ENCODE measurements at regions not wholly inside any gene's neighbourhood (a gene's known extent, or its start where the extent isn't known, plus 50 kb on each side); places are given as distances from the start of the nearest gene placed in this dataset.

GRCh38 chr18:53739700-53740099 lies 484.8 kb downstream of the MBD2 start:
- Histone ChIP-seq H3K27me3 (no peaks in the 10 kb centered on the region), H3K4me1 (ENCODE audit: control insufficient read depth in 1 of 2, insufficient read depth in 1 of 2, low read depth in 1 of 2, low read length in 1 of 2) (no peaks in the 10 kb centered on the region), H3K36me3 (no peaks in the 10 kb centered on the region), H3K4me3 (ENCODE audit: low read depth in 1 of 2, low read length in 1 of 2) (no peak overlapping the region), H3K9me3 (no peaks in the 10 kb centered on the region), H3K27ac (no peak overlapping the region)
- TF ChIP-seq CTCF (IDR thresholded peaks at IDR 0.05) = no peak

GRCh38 chr18:53735526-53735925 lies 488.9 kb downstream of the MBD2 start:
- no peak for TF ChIP-seq CTCF (IDR thresholded peaks at IDR 0.05)
- H3K36me3 ChIP-seq = no peaks in the 10 kb centered on the region

GRCh38 chr18:53715243-53715853 lies 509.1 kb downstream of the MBD2 start:
- Histone ChIP-seq H3K36me3 (no peaks in the 10 kb centered on the region), H3K27me3 (no peaks in the 10 kb centered on the region), H3K27ac (no peak overlapping the region), H3K4me3 (ENCODE audit: low read depth in 1 of 2, low read length in 1 of 2) (no peak overlapping the region), H3K4me1 (ENCODE audit: control insufficient read depth in 1 of 2, insufficient read depth in 1 of 2, low read depth in 1 of 2, low read length in 1 of 2) (no peaks in the 10 kb centered on the region), H3K9me3 (no peaks in the 10 kb centered on the region)
- TF ChIP-seq CTCF (IDR thresholded peaks at IDR 0.05) = no peak

More at GRCh38 chr18:53735526-53735925, 488.9 kb downstream of the MBD2 start:
- Histone ChIP-seq H3K4me3 (ENCODE audit: low read depth in 1 of 2, low read length in 1 of 2) (no peak overlapping the region), H3K27me3 (no peaks in the 10 kb centered on the region), H3K9me3 (no peaks in the 10 kb centered on the region), H3K4me1 (ENCODE audit: control insufficient read depth in 1 of 2, insufficient read depth in 1 of 2, low read depth in 1 of 2, low read length in 1 of 2) (no peaks in the 10 kb centered on the region), H3K27ac (no peak overlapping the region)

- TF ChIP-seq CTCF (IDR thresholded peaks at IDR 0.05) = no peak
- no peaks in the 10 kb centered on the region for H3K4me1 ChIP-seq (ENCODE audit: control insufficient read depth in 1 of 2, insufficient read depth in 1 of 2, low read depth in 1 of 2, low read length in 1 of 2)
- no peaks in the 10 kb centered on the region for H3K27me3 ChIP-seq
- no peak overlapping the region for H3K4me3 ChIP-seq (ENCODE audit: low read depth in 1 of 2, low read length in 1 of 2)
- H3K9me3 ChIP-seq = no peaks in the 10 kb centered on the region
- no peaks in the 10 kb centered on the region for H3K36me3 ChIP-seq
- no peak overlapping the region for H3K27ac ChIP-seq
These were observed 514.4 kb downstream of the MBD2 start for GRCh38 chr18:53710080-53710479.

- H3K36me3 ChIP-seq = no peaks in the 10 kb centered on the region
- H3K9me3 ChIP-seq = no peaks in the 10 kb centered on the region
- no peak overlapping the region for H3K27ac ChIP-seq
- no peaks in the 10 kb centered on the region for H3K4me1 ChIP-seq (ENCODE audit: control insufficient read depth in 1 of 2, insufficient read depth in 1 of 2, low read depth in 1 of 2, low read length in 1 of 2)
- TF ChIP-seq CTCF (IDR thresholded peaks at IDR 0.05) = no peak
- H3K27me3 ChIP-seq = no peaks in the 10 kb centered on the region
- H3K4me3 ChIP-seq (ENCODE audit: low read depth in 1 of 2, low read length in 1 of 2) = no peak overlapping the region
These were observed 522.0 kb downstream of the MBD2 start for GRCh38 chr18:53702480-53702879.
